ENCODE measurements at regions not wholly inside any gene's neighbourhood (a gene's known extent, or its start where the extent isn't known, plus 50 kb on each side); places are given as distances from the start of the nearest gene placed in this dataset.

DNA sequence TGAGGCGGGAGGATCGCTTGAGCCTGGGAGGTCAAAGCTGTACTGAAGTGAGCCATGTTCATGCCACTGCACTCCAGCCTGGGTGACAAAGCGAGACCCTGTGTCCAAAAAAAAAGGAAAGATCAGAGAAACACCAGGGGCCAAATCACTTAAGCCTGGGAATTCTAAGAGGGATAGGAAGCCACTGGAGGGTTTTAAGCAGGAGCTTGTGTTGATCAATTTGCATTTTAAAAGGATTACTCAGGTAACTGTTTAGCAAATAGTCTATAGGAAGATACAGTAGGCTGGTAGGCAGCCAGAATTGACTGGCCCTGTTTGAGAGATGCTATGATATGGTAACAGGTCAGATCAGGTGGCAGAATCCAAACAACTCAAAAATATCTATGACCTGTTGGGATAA lies 162.7 kb downstream of the SPTSSA start:
- Histone ChIP-seq H2AFZ (ENCODE audit: low read depth, low read length, poor library complexity, severe bottlenecking) (no peak overlapping the region), H3K9me2 (ENCODE audit: insufficient read depth) (no peaks in the 10 kb centered on the region), H3K4me2 (ENCODE audit: low read length) (no peak overlapping the region), H3K36me3 (ENCODE audit: control insufficient read depth in 1 of 2, insufficient read depth in 2 of 2, low read length in 2 of 2) (no peaks in the 10 kb centered on the region), H3K27me3 (ENCODE audit: insufficient read depth, low read length) (no peaks in the 10 kb centered on the region), H3K4me3 (replicated peaks in 1 of 2; ENCODE audit: low read depth in 1 of 2, low read length in 2 of 2) (no peak overlapping the region), H3K79me2 (ENCODE audit: insufficient read depth, low read length) (no peaks in the 10 kb centered on the region), H3K9ac (ENCODE audit: low read length) (no peak overlapping the region), H3K9me3 (ENCODE audit: control insufficient read depth in 1 of 2, insufficient read depth in 1 of 2, low read depth in 1 of 2, low read length in 2 of 2) (no peaks in the 10 kb centered on the region), H3K27ac (ENCODE audit: low read depth, low read length) (no peak overlapping the region), H3K4me1 (ENCODE audit: control insufficient read depth in 1 of 2, insufficient read depth in 2 of 2, low read length in 2 of 2) (peaks cover 9% of the 10 kb centered on the region in 2 experiments), H4K20me1 (ENCODE audit: insufficient read depth) (no peaks in the 10 kb centered on the region)
- intact Hi-C loops (cut with micrococcal nuclease) = no loop called here
- ATAC-seq (no peak), DNase-seq (ENCODE audit: low read depth, low spot score) (no peak)
- RAD21 ChIA-PET (ENCODE audit: low non-redundant PET in 1 of 2, low total read pairs in 2 of 2, uncharacterized antibody in 2 of 2, unreplicated experiment in 2 of 2) = no interaction called here
- CTCF ChIA-PET = no interaction called here
- no TSS peak for BruUV-seq (replicated peaks)
- TF ChIP-seq YY1 (IDR thresholded peaks at IDR 0.05; ENCODE audit: extremely low read depth, insufficient replicate concordance, low read depth, low read length) = no peak
- no peak for TF ChIP-seq CBX3 (IDR thresholded peaks at IDR 0.05; ENCODE audit: low read depth)
- TF ChIP-seq ZNF274 (IDR thresholded peaks at IDR 0.05; ENCODE audit: low read depth, low read length) = no peak
- POLR2A ChIA-PET = no interaction called here

DNA sequence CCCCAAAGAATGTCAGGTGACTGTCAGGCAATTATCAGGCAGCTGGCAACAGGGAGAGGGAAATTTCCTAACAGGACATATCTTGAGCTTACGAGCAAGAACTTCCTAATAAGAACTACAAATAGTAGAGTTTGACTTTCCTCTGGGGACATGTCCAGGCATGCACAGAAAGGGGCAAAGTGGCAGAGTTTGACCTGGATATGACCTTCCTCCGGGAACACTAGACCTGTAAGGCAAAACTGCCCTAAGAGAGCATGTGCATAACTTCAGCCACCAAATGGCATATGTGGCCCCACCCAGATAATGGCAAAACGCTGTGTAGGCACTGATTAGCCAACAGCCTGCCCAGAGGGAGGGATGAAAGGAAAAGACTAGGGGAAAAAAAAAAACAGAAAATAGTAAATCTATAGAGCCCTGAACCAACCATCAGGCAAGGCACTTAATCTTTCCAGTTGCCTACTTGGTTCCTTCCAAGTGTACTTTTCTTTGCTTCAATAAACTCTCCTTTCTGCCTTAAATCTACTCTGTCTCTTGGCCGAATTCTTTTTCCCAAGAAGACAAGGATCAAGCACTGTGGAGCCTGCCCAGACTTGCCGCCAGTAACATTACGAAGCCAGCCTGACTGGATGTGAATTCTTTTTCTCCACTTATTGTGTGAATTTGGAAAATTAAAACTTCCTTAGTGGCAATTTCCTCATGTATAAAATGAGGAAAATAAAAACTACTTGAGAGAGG lies 164.1 kb downstream of the SPTSSA start:
- no peaks in the 10 kb centered on the region for H3K36me3 ChIP-seq (ENCODE audit: control insufficient read depth in 1 of 2, insufficient read depth in 2 of 2, low read length in 2 of 2)
- peak overlapping the region; percentile 85 for H2AFZ ChIP-seq (ENCODE audit: low read depth, low read length, poor library complexity, severe bottlenecking)
- DNase-seq (ENCODE audit: low read depth, low spot score) = no peak
- no peak overlapping the region for H3K4me3 ChIP-seq (replicated peaks in 1 of 2; ENCODE audit: low read depth in 1 of 2, low read length in 2 of 2)
- intact Hi-C loops (cut with micrococcal nuclease) = no loop called here
- ChIA-PET RAD21 (ENCODE audit: low non-redundant PET in 1 of 2, low total read pairs in 2 of 2, uncharacterized antibody in 2 of 2, unreplicated experiment in 2 of 2) (no interaction called here), POLR2A (no interaction called here), CTCF (interaction anchor here (0.7 to 1.2 kb wide), 3 partner anchors 69 to 449 kb away, joined by 3 to 5 read pairs (median 3); no protein-coding TSS in a partner anchor)
- no peak overlapping the region for H3K9ac ChIP-seq (ENCODE audit: low read length)
- no peaks in the 10 kb centered on the region for H3K9me2 ChIP-seq (ENCODE audit: insufficient read depth)
- peaks cover 9% of the 10 kb centered on the region in 2 experiments for H3K4me1 ChIP-seq (ENCODE audit: control insufficient read depth in 1 of 2, insufficient read depth in 2 of 2, low read length in 2 of 2)
- peak; percentile 47 for ATAC-seq
- H4K20me1 ChIP-seq (ENCODE audit: insufficient read depth) = no peaks in the 10 kb centered on the region
- no peaks in the 10 kb centered on the region for H3K79me2 ChIP-seq (ENCODE audit: insufficient read depth, low read length)
- H3K4me2 ChIP-seq (ENCODE audit: low read length) = peak overlapping the region; percentile 35
- H3K27ac ChIP-seq (ENCODE audit: low read depth, low read length) = no peak overlapping the region
- no peaks in the 10 kb centered on the region for H3K9me3 ChIP-seq (ENCODE audit: control insufficient read depth in 1 of 2, insufficient read depth in 1 of 2, low read depth in 1 of 2, low read length in 2 of 2)
- BruUV-seq (replicated peaks) = no TSS peak
- H3K27me3 ChIP-seq (ENCODE audit: insufficient read depth, low read length) = no peaks in the 10 kb centered on the region
- TF ChIP-seq FOSL1 (IDR thresholded peaks at IDR 0.05; ENCODE audit: low read depth) = no peak
- no peak for TF ChIP-seq JUND (IDR thresholded peaks at IDR 0.05)
- no peak for TF ChIP-seq RAD21 (IDR thresholded peaks at IDR 0.05; ENCODE audit: low read depth)
- TF ChIP-seq, protein P1, sequence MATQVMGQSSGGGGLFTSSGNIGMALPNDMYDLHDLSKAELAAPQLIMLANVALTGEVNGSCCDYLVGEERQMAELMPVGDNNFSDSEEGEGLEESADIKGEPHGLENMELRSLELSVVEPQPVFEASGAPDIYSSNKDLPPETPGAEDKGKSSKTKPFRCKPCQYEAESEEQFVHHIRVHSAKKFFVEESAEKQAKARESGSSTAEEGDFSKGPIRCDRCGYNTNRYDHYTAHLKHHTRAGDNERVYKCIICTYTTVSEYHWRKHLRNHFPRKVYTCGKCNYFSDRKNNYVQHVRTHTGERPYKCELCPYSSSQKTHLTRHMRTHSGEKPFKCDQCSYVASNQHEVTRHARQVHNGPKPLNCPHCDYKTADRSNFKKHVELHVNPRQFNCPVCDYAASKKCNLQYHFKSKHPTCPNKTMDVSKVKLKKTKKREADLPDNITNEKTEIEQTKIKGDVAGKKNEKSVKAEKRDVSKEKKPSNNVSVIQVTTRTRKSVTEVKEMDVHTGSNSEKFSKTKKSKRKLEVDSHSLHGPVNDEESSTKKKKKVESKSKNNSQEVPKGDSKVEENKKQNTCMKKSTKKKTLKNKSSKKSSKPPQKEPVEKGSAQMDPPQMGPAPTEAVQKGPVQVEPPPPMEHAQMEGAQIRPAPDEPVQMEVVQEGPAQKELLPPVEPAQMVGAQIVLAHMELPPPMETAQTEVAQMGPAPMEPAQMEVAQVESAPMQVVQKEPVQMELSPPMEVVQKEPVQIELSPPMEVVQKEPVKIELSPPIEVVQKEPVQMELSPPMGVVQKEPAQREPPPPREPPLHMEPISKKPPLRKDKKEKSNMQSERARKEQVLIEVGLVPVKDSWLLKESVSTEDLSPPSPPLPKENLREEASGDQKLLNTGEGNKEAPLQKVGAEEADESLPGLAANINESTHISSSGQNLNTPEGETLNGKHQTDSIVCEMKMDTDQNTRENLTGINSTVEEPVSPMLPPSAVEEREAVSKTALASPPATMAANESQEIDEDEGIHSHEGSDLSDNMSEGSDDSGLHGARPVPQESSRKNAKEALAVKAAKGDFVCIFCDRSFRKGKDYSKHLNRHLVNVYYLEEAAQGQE (IDR thresholded peaks at IDR 0.05; ENCODE audit: low read depth) = no peak
- TF ChIP-seq EZH2phosphoT487 (IDR thresholded peaks at IDR 0.05; ENCODE audit: borderline replicate concordance) = no peak
- TF ChIP-seq SRF (IDR thresholded peaks at IDR 0.05; ENCODE audit: low read depth) = no peak
- TF ChIP-seq ZFX (IDR thresholded peaks at IDR 0.05) = no peak
- TF ChIP-seq EZH2 (IDR thresholded peaks at IDR 0.05) = no peak
- TF ChIP-seq YY1 (IDR thresholded peaks at IDR 0.05; ENCODE audit: extremely low read depth, insufficient replicate concordance, low read depth, low read length) = no peak
- TF ChIP-seq, protein P2, sequence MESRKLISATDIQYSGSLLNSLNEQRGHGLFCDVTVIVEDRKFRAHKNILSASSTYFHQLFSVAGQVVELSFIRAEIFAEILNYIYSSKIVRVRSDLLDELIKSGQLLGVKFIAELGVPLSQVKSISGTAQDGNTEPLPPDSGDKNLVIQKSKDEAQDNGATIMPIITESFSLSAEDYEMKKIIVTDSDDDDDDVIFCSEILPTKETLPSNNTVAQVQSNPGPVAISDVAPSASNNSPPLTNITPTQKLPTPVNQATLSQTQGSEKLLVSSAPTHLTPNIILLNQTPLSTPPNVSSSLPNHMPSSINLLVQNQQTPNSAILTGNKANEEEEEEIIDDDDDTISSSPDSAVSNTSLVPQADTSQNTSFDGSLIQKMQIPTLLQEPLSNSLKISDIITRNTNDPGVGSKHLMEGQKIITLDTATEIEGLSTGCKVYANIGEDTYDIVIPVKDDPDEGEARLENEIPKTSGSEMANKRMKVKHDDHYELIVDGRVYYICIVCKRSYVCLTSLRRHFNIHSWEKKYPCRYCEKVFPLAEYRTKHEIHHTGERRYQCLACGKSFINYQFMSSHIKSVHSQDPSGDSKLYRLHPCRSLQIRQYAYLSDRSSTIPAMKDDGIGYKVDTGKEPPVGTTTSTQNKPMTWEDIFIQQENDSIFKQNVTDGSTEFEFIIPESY (IDR thresholded peaks at IDR 0.05; ENCODE audit: extremely low read depth, insufficient replicate concordance, low read length) = no peak
- no peak for TF ChIP-seq ZNF274 (IDR thresholded peaks at IDR 0.05; ENCODE audit: low read depth, low read length)
- TF ChIP-seq, protein P3, sequence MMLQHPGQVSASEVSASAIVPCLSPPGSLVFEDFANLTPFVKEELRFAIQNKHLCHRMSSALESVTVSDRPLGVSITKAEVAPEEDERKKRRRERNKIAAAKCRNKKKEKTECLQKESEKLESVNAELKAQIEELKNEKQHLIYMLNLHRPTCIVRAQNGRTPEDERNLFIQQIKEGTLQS (IDR thresholded peaks at IDR 0.05) = no peak
- no peak for TF ChIP-seq ELF1 (IDR thresholded peaks at IDR 0.05; ENCODE audit: borderline replicate concordance, low read depth)
- TF ChIP-seq SP1 (IDR thresholded peaks at IDR 0.05; ENCODE audit: low read depth) = no peak

All from HCT116 (cell line).